Right lobe of liver (tissue), 4 donors: ENCODE measurements at regions not wholly inside any gene's neighbourhood (a gene's known extent, or its start where the extent isn't known, plus 50 kb on each side); places are given as distances from the start of the nearest gene placed in this dataset.

Source experiments
- CTCF ChIP-seq, 4 donors: fragments of 200-600 bp in 3 of 4; fragments of 450-650 bp in 1 of 4; IDR thresholded peaks; one replicate each; pipeline versions ENCODE4 v1.5.1 to v1.8.0; 2016 to 2022; ENCODE audit warnings: antibody characterized with exemption in 4 of 4, mild to moderate bottlenecking in 2 of 4
- POLR2A ChIP-seq: fragments of 450-650 bp; IDR thresholded peaks from one replicate; pipeline ENCODE4 v1.6.1; 2017; ENCODE audit warnings: antibody characterized with exemption, mild to moderate bottlenecking
- donor health status: DM: no; HTN: no; CAD: no.
- donor health status: DM: no; HTN: no; CAD: no.
- donor health status: DM: no; HTN: yes; CAD: no.

- no peak for TF ChIP-seq POLR2A
- no peak for TF ChIP-seq CTCF (IDR thresholded peaks at IDR 0.05)
These were observed 97.9 kb downstream of the GJA1 start for GRCh38 chr6:121533321-121533841.
